KMS-11 (cell line): ENCODE measurements at regions not wholly inside any gene's neighbourhood (a gene's known extent, or its start where the extent isn't known, plus 50 kb on each side); places are given as distances from the start of the nearest gene placed in this dataset.

ENCODE experiments used
- H2AFZ ChIP-seq: fragments of 200-600 bp; sonication (generic); 2 replicates; pipeline ENCODE4 v1.6.1; 2016; ENCODE audit warnings: antibody characterized with exemption, mixed run types, low read depth
- H3K27ac ChIP-seq: fragments of 200-600 bp; sonication (generic); 2 replicates; pipeline ENCODE4 v1.6.1; 2016; ENCODE audit warnings: mild to moderate bottlenecking, mixed run types
- H3K27me3 ChIP-seq: fragments of 200-600 bp; sonication (generic); 2 replicates; pipeline ENCODE4 v1.6.1; 2017; ENCODE audit warnings: mild to moderate bottlenecking, low read depth, mixed run types, moderate library complexity; ENCODE audit not compliant: insufficient read depth
- H3K36me3 ChIP-seq: fragments of 200-600 bp; sonication (generic); 2 replicates; pipeline ENCODE4 v1.6.1; 2017; ENCODE audit warnings: mild to moderate bottlenecking, mixed run types; ENCODE audit not compliant: insufficient read depth
- H3K4me1 ChIP-seq: fragments of 200-600 bp; sonication (generic); 2 replicates; pipeline ENCODE4 v1.6.1; 2016; ENCODE audit warnings: mild to moderate bottlenecking, low read depth, mixed run types; ENCODE audit not compliant: poor library complexity, severe bottlenecking
- H3K4me2 ChIP-seq: fragments of 200-600 bp; sonication (generic); 2 replicates; pipeline ENCODE4 v1.7.0; 2016; ENCODE audit warnings: mild to moderate bottlenecking, mixed run types
- H3K4me3 ChIP-seq: fragments of 200-600 bp; sonication (generic); IDR thresholded peaks from 2 replicates; pipeline ENCODE4 v1.6.1; 2017; ENCODE audit warnings: low read depth, low read length, mixed read lengths; ENCODE audit not compliant: insufficient read depth
- H3K79me2 ChIP-seq: fragments of 200-600 bp; sonication (generic); 2 replicates; pipeline ENCODE4 v1.6.1; 2016; ENCODE audit warnings: low read depth, mixed run types; ENCODE audit not compliant: insufficient read depth
- H3K9ac ChIP-seq: fragments of 200-600 bp; sonication (generic); 2 replicates; pipeline ENCODE4 v1.6.1; 2016; ENCODE audit warnings: mild to moderate bottlenecking, mixed run types
- H4K20me1 ChIP-seq: fragments of 200-600 bp; sonication (generic); 2 replicates; pipeline ENCODE4 v1.6.1; 2016; ENCODE audit warnings: mild to moderate bottlenecking, mixed run types; ENCODE audit not compliant: insufficient read depth
- TF ChIP-seq, protein P1 (sequence below): fragments of 200-600 bp; sonication (generic); conservative IDR thresholded peaks from 2 replicates; pipeline ENCODE4 v1.6.1; 2017; ENCODE audit warnings: low read depth, mild to moderate bottlenecking, antibody characterized with exemption, low read length, moderate library complexity, mixed read lengths

DNA sequence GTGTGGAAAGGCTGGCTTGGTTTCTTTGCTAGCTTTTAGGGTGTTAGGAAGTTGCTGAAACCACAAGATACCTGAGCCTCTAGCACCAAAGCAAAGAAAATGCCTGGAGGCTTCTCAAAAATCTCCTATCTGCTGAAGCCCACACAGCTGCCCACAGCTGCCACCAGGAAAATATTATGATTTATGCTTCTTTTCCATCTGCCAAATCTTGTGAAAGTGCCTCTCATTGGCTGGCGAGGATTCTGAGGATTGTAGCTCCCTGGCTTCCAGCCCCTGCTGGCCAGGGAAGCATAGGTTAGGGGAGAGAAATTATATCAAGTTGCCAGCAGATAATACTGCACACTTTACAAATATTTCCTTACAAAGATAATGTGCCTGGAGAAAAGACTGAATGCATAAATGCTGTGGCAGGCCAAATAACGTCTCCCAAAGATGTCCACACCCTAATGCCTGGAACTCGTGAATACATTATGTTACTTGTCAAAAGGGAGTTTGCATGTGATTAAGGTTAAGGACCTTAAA lies 98.4 kb downstream of the MRPL14 start:
- Histone ChIP-seq H3K4me3 (no peak overlapping the region), H3K79me2 (no peaks in the 10 kb centered on the region), H3K27me3 (no peaks in the 10 kb centered on the region), H3K4me1 (no peaks in the 10 kb centered on the region), H3K36me3 (no peaks in the 10 kb centered on the region), H2AFZ (no peak overlapping the region), H3K4me2 (no peak overlapping the region), H3K9ac (no peak overlapping the region), H4K20me1 (no peaks in the 10 kb centered on the region), H3K27ac (no peak overlapping the region)
- TF ChIP-seq, protein P1, sequence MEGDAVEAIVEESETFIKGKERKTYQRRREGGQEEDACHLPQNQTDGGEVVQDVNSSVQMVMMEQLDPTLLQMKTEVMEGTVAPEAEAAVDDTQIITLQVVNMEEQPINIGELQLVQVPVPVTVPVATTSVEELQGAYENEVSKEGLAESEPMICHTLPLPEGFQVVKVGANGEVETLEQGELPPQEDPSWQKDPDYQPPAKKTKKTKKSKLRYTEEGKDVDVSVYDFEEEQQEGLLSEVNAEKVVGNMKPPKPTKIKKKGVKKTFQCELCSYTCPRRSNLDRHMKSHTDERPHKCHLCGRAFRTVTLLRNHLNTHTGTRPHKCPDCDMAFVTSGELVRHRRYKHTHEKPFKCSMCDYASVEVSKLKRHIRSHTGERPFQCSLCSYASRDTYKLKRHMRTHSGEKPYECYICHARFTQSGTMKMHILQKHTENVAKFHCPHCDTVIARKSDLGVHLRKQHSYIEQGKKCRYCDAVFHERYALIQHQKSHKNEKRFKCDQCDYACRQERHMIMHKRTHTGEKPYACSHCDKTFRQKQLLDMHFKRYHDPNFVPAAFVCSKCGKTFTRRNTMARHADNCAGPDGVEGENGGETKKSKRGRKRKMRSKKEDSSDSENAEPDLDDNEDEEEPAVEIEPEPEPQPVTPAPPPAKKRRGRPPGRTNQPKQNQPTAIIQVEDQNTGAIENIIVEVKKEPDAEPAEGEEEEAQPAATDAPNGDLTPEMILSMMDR: no peak

DNA sequence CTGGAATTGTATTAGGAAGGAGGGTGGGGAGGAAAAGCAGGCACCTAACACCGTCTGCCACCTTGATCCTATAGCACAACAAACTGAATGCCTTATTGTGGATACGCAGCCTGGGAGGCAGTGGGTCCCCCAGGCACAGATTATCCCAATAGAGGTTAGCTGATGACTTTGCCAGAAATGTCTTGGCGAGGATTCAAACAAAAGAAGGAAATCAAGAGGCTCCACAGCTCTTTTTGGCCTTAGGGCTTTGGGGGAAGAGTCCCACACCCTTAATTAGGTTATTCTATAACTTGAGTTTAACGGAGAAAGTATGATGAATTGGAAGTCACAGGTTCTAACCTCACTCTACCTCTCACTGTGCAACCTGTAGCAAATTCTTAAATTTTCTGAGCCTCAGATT lies 102.0 kb downstream of the MRPL14 start:
- no peaks in the 10 kb centered on the region for H3K4me1 ChIP-seq
- H3K36me3 ChIP-seq: no peaks in the 10 kb centered on the region
- H3K4me3 ChIP-seq: no peak overlapping the region
- TF ChIP-seq, protein P1: no peak
- no peak overlapping the region for H3K4me2 ChIP-seq
- H3K79me2 ChIP-seq: no peaks in the 10 kb centered on the region
- no peak overlapping the region for H2AFZ ChIP-seq
- no peak overlapping the region for H3K27ac ChIP-seq
- no peaks in the 10 kb centered on the region for H4K20me1 ChIP-seq
- H3K9ac ChIP-seq: no peak overlapping the region
- no peaks in the 10 kb centered on the region for H3K27me3 ChIP-seq

DNA sequence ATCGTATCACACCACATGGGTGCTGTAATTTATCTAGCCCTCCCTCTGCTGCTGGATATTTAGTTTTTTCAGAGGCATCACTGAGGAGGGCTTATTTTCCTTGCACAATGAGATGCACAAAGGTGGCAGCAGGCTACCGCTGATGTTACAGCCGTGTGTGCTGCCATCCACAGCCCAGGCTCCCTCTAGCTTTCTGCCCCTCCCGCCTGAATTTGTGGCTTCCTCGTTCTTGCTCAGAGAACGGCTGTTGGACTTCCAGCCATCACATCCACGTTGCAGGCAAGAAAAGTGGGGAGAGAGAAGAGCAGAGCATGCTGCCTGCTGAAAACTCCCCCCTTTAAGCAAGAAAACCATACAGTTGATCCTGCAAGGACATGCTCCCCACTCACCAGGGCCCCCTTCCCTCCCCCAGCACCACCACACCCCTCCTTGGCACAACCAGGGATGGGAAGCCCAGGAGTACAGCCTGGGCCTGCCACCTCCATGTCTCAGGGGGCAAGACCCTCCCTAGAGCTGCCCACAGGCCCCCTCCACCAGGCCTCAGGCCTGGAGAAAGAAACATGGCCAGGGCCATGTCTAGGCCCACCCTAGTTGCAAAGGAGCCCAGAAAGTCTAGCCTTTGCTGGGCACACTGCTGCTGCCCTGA lies 102.6 kb downstream of the MRPL14 start:
- Histone ChIP-seq H3K4me1 (no peaks in the 10 kb centered on the region), H3K79me2 (no peaks in the 10 kb centered on the region), H2AFZ (no peak overlapping the region), H3K4me2 (no peak overlapping the region), H3K27ac (no peak overlapping the region), H3K9ac (no peak overlapping the region), H3K36me3 (no peaks in the 10 kb centered on the region), H3K4me3 (no peak overlapping the region), H4K20me1 (no peaks in the 10 kb centered on the region), H3K27me3 (no peaks in the 10 kb centered on the region)
- TF ChIP-seq, protein P1: no peak

DNA sequence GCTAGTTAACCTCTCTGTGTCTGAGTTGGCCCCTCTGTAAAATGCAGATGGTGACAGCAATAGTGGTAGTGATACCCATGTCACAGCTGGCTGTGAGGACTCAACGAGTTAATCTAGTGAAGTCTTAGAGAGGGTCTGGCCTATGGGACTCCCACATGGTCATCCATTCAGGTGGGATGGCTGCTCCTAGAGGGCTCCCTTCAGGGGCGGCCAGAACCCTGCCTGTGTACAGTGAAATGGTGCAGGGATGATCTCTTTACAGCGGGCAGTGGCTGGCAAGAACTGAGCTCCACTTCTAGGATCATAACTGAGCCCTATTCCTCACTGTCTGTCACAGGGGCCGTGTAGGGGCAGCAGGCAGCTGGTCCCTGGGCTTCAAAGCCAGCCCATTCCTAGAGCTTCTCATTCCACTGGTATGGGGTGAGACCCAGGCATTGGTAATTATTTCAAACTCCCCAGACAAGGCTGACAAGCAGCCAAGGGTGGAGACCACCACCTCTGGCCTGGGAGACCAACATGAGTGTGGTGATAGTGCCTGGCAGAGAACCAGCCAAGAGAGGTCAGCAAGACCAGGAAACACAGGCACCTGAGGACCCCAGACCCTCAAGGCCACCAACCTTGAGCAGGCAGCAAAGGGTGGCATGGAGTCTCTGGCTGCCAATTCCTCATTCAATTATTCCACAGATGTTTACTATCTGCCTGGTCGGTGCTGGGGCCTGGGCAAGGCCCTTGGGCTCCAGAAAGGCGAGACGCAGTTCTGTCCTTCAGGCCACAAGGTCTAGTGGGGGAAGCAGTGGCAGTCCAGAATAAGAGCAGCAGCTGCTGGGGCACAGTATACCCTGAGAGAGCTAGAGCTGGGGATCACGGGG lies 103.4 kb downstream of the MRPL14 start:
- Histone ChIP-seq H3K4me1 (no peaks in the 10 kb centered on the region), H3K9ac (no peak overlapping the region), H2AFZ (no peak overlapping the region), H4K20me1 (no peaks in the 10 kb centered on the region), H3K79me2 (no peaks in the 10 kb centered on the region), H3K4me3 (no peak overlapping the region), H3K36me3 (no peaks in the 10 kb centered on the region), H3K4me2 (no peak overlapping the region), H3K27me3 (no peaks in the 10 kb centered on the region), H3K27ac (no peak overlapping the region)
- TF ChIP-seq, protein P1: no peak
